SK-N-SH treated with all-trans-retinoic acid at 6 μM for 48 hours (cell line): ENCODE measurements at regions not wholly inside any gene's neighbourhood (a gene's known extent, or its start where the extent isn't known, plus 50 kb on each side); places are given as distances from the start of the nearest gene placed in this dataset.

ENCODE experiments used
- BACH2 ChIP-seq: fragments of 250-450 bp; sonication (Bioruptor Pico); IDR thresholded peaks from 2 replicates; pipeline ENCODE4 v1.9.0; 2021; ENCODE audit warnings: mild to moderate bottlenecking, borderline replicate concordance
- CSDC2 ChIP-seq: fragments of 250-450 bp; sonication (Bioruptor Pico); IDR thresholded peaks from 2 replicates; pipeline ENCODE4 v1.5.0; 2020; ENCODE audit warnings: mild to moderate bottlenecking, moderate library complexity
- TF ChIP-seq, protein P1 (sequence below): fragments of 250-450 bp; sonication (Bioruptor Pico); IDR thresholded peaks from 2 replicates; pipeline ENCODE4 v1.8.0; 2020; ENCODE audit warnings: mild to moderate bottlenecking, moderate library complexity, borderline replicate concordance

DNA sequence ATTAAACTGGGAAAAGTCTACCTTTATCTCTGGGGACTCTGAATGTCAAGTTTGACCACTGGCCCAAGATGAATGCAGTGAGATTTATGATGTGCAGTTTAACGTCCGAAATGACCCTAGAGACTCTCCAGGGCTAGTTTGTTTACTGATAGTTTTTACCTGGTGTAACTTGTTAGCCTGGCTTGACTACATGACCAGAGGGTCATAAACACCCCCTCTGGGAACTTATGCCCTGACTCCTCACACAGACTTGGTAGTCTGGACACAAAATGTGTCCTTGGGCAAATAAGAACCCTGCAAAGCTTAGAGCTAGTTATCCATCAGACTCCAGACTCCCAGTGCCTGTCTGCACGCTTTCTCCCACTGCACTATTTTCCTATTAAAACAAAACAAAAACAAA is 606.5 kb downstream of the HACE1 start:
- TF ChIP-seq, protein P1, sequence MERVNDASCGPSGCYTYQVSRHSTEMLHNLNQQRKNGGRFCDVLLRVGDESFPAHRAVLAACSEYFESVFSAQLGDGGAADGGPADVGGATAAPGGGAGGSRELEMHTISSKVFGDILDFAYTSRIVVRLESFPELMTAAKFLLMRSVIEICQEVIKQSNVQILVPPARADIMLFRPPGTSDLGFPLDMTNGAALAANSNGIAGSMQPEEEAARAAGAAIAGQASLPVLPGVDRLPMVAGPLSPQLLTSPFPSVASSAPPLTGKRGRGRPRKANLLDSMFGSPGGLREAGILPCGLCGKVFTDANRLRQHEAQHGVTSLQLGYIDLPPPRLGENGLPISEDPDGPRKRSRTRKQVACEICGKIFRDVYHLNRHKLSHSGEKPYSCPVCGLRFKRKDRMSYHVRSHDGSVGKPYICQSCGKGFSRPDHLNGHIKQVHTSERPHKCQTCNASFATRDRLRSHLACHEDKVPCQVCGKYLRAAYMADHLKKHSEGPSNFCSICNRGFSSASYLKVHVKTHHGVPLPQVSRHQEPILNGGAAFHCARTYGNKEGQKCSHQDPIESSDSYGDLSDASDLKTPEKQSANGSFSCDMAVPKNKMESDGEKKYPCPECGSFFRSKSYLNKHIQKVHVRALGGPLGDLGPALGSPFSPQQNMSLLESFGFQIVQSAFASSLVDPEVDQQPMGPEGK (CRISPR knock-in tag) = no peak
- no peak for TF ChIP-seq CSDC2 (CRISPR knock-in tag)
- TF ChIP-seq BACH2 (CRISPR knock-in tag) = no peak
